ENCODE measurements at regions not wholly inside any gene's neighbourhood (a gene's known extent, or its start where the extent isn't known, plus 50 kb on each side); places are given as distances from the start of the nearest gene placed in this dataset.

GRCh38 chr2:18860179-18860578 lies 270.8 kb upstream of the NT5C1B start:
- no peak for DNase-seq

- DNase-seq, result no peak
Observed at GRCh38 chr2:18856765-18857164, 267.4 kb upstream of the NT5C1B start.

- no peak for DNase-seq
Observed at GRCh38 chr2:18855027-18855426, 265.7 kb upstream of the NT5C1B start.

- DNase-seq, result no peak
Observed at GRCh38 chr2:18849841-18850578, 260.6 kb upstream of the NT5C1B start.

DNA sequence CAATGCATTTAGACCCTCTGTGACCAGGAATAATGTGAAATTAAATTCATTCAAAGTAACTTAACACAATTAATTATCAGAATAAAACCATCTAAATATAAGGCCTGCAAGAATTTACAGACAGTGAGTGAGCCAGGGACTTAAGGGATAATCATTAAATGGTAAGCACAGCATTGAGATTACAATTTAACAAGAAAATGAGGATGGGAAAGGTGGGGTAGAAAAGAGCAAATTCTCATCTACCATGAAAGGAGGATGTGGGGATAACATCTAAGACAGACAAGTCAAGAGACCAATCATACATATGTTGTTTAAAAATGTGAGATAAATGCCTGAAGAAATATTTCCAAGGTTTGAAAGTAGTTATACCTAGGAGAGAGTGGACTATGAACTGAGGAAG lies 259.3 kb upstream of the NT5C1B start:
- DNase-seq, result no peak

- no peak for DNase-seq
Observed at GRCh38 chr2:18845854-18846445, 256.6 kb upstream of the NT5C1B start.

DNA sequence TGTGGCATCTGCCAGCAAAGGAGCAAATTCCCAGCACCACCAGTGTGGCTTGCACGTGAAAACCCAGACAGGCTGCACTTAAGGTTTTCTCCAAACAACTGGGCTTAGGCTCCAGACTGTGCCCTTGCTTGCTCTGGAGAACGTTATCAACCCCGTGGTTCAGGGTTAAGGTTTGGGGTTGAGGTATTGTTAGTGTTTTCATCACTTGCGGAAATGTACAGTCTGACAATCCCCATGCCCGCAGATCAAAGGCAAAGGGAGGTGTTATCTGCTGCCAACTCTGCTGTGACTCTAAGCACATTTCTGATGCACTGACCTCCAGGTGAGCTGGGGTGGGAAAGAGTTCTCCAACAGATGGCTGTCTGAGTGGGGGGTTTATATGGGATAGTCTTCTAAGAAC lies 253.5 kb upstream of the NT5C1B start:
- DNase-seq, result no peak

DNA sequence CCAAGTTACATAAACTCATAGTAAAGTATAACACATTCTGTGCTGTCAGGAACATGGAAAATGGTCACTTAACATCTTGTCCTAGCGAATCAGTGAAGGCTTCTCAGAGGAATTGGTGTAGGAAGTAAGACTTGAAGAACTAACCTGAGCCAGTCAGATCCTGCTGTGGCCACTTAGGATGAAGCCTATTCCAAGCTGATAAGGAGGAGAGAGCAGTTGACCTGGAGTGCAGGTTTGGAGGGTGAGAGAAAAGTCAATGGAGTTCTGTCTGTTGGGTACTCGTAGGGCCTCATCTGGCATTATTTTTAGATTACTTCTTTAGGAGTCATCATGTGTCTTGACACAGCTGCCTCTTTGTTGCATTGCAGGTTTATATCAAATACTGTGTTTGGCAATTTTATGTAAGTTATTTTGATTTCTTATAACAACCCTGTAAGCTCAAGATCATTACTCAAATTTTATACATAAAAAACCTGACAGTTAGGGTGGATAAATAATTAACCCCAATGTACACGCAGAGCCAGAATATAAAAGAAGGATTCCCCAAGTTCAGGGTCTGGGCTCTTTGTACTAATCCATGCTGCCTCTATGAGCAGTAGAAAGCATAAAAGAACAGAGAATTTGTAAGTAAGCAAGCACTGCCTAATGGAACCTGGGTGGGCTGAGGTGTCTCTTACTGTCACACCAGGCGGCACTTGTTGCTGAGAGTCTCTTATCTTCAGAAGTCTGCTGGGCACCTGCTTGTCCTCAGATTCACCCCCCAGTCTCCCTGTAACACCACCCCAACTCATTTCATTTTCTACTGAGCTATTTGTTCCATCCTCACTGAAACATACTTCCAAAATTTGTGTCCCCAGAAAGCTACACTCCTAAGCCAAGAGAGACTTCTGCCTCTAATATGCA lies 252.1 kb upstream of the NT5C1B start:
- no peak for DNase-seq

DNA sequence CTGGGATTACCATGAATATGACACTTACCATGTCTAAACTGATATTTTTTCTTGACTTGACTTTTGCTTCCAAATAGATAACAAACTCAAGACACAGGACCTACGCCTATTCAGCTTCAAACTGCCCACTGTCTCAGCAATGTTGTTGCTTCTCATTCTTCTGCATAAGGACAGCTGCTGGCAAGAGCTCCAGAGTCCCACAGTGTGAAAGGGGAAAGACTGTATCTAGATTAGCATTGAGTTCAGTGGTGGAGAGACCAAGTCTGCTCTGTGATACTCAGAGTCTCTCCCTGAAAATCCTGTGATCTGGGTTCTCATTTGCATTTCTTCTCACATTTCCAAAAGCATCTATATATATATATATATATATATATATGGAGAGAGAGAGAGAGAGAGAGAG lies 247.9 kb upstream of the NT5C1B start:
- no peak for DNase-seq

GRCh38 chr2:18836436-18836835 lies 247.1 kb upstream of the NT5C1B start:
- no peak for DNase-seq

- DNase-seq, result no peak
Observed at GRCh38 chr2:18835787-18836186, 246.4 kb upstream of the NT5C1B start.

GRCh38 chr2:18834341-18834740 lies 245.0 kb upstream of the NT5C1B start:
- no peak for DNase-seq

DNA sequence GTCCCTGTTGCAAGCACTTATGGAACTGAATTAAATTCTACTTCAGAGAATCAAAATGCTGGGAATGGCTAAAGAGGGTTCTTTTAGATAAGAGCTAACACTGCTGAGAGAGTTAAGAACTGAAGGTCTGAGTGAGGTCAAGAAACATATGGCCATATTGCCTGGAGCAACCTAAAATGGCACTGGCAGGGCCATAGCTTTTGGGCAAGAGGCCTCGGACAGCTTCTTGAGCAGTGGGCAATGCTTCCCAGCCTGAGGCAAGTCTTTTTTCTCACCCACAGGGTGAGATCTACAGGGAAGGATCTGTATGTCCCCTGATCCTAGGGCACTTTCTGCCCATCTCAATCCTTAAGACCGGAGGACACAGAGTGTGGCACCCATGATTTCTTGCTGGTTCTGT lies 244.6 kb upstream of the NT5C1B start:
- no peak for DNase-seq

- no peak for DNase-seq
Observed at GRCh38 chr2:18831916-18832510, 242.6 kb upstream of the NT5C1B start.

GRCh38 chr2:18830962-18831361 lies 241.6 kb upstream of the NT5C1B start:
- DNase-seq, result no peak

GRCh38 chr2:18829976-18830375 lies 240.6 kb upstream of the NT5C1B start:
- no peak for DNase-seq

DNA sequence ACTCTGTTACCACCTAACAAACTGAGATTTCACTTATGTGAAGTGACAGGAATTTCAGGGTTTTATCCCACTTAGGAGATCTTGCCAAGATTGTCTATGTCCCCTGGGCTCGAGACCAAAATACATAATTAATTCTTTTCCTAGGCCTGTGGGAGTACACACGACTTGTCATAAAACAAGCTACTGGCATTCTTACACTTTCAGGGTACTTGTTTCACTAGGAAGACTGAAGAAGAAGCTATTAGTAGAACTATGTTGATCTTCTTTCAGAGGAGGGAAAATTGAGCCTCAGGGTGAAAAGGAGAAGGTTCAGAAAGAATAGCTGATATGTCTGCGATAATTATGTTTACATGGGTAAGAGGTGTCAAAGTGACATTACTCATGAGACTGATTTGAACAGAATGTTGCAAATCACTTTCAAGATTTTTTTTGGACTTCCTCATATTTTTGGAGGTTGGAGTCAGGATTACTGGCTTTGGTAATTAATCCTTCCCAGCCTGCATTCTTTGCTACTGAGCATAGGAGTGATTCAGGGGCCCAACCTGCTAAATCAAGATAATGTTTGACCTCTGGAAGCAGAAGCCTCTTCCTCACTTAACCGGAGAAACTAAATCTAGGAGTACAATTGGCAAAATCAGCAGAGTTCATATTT lies 240.0 kb upstream of the NT5C1B start:
- DNase-seq, result no peak

- DNase-seq, result no peak
Observed at GRCh38 chr2:18828296-18828695, 238.9 kb upstream of the NT5C1B start.

DNA sequence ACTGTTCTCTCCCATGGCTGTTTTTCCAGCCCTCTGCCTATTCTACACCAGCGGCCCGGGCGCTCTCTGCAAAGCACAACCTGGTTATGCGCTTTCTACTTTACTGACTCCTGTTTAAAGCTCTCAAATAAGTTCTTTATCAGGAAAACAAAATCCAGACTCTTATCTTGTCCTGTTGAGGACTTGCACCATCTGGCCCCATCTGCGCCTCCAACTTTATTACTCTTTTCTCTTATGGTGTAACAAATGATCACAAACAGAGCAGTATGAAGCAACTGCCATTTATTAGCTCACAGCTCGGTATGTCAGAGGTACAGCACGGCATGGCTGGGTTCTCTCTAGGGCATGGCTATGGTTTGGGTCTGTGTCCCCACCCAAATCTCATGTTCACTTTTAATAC lies 236.5 kb upstream of the NT5C1B start:
- DNase-seq, result no peak

GRCh38 chr2:18824915-18825314 lies 235.5 kb upstream of the NT5C1B start:
- no peak for DNase-seq

GRCh38 chr2:18824325-18824790 lies 235.0 kb upstream of the NT5C1B start:
- DNase-seq, result no peak

GRCh38 chr2:18821431-18821830 lies 232.1 kb upstream of the NT5C1B start:
- DNase-seq, result no peak

- no peak for DNase-seq
Observed at GRCh38 chr2:18820966-18821365, 231.6 kb upstream of the NT5C1B start.

All from NCI-H187 (cell line).